DLD1 (cell line): ENCODE measurements at regions not wholly inside any gene's neighbourhood (a gene's known extent, or its start where the extent isn't known, plus 50 kb on each side); places are given as distances from the start of the nearest gene placed in this dataset.
"Not testable (repeated sequence)": the region's sequence is repeated elsewhere in the genome, so short reads cannot be mapped to it uniquely, and the experiment has no call there.

Experiments
- in situ Hi-C: cut with HindIII; loops from 2 replicates; pipeline ENCODE4 v1.10.0; 2017; ENCODE audit warnings: low sequenced_read_pairs

- in situ Hi-C loops = loop anchor here (25.0 kb wide), 1 partner anchor 390 kb away; no protein-coding TSS in a partner anchor
Measured at GRCh38 chr4:86522349-86522748, 71.8 kb upstream of the PTPN13 start.

- in situ Hi-C loops = loop anchor here (25.0 kb wide), 1 partner anchor 389 kb away; no protein-coding TSS in a partner anchor
Measured at GRCh38 chr4:86523333-86523732, 70.8 kb upstream of the PTPN13 start.

GRCh38 chr4:86527713-86528112 is 66.4 kb upstream of the PTPN13 start:
- in situ Hi-C loops = not testable (repeated sequence)

GRCh38 chr4:86529436-86529835 is 64.7 kb upstream of the PTPN13 start:
- in situ Hi-C loops = no loop called here

GRCh38 chr4:86530183-86530582 is 63.9 kb upstream of the PTPN13 start:
- in situ Hi-C loops = no loop called here

GRCh38 chr4:86531440-86531839 is 62.7 kb upstream of the PTPN13 start:
- in situ Hi-C loops = no loop called here

- in situ Hi-C loops = no loop called here
Measured at GRCh38 chr4:86532851-86533250, 61.3 kb upstream of the PTPN13 start.

- in situ Hi-C loops = no loop called here
Measured at GRCh38 chr4:86536151-86536550, 58.0 kb upstream of the PTPN13 start.

GRCh38 chr4:86542319-86543027 is 51.6 kb upstream of the PTPN13 start:
- in situ Hi-C loops = no loop called here

GRCh38 chr4:86543080-86543479 is 51.0 kb upstream of the PTPN13 start:
- in situ Hi-C loops = no loop called here

GRCh38 chr4:86543560-86544309 is 50.4 kb upstream of the PTPN13 start:
- in situ Hi-C loops = no loop called here

GRCh38 chr4:86544310-86544966 is 49.7 kb upstream of the PTPN13 start:
- in situ Hi-C loops = no loop called here
